ENCODE measurements at regions not wholly inside any gene's neighbourhood (a gene's known extent, or its start where the extent isn't known, plus 50 kb on each side); places are given as distances from the start of the nearest gene placed in this dataset.

DNA sequence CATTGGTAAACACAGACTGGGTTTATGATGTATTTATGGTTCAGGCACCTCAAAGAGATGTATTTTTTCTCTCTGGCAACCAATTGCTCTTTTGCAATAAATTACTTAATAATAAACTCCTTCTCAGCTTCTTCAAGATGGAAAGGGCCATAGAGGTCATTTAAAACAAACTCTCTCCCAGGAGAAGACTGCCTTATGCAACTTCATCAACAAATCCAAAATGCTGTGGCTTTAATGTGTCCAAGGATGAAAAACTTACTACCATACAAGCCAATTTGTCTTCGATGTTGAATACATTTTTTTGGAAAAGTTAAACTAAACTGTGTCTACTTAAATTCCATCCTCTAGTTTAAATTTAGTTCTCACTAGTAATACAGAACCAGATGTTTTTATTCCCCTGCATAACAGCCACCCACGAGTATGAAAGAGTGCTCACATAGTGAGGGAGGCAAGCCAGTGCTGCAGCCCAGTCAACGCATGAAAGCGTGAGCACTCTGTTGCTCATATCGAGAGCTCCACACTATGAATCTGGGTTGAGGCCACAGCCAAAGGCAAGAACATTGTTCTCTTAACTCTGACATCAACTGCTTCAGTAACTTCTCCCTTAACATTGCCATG is 761.3 kb upstream of the GRM7 start:
- TF ChIP-seq POLR2A (IDR thresholded peaks at IDR 0.05): no peak
- TF ChIP-seq, protein P1, sequence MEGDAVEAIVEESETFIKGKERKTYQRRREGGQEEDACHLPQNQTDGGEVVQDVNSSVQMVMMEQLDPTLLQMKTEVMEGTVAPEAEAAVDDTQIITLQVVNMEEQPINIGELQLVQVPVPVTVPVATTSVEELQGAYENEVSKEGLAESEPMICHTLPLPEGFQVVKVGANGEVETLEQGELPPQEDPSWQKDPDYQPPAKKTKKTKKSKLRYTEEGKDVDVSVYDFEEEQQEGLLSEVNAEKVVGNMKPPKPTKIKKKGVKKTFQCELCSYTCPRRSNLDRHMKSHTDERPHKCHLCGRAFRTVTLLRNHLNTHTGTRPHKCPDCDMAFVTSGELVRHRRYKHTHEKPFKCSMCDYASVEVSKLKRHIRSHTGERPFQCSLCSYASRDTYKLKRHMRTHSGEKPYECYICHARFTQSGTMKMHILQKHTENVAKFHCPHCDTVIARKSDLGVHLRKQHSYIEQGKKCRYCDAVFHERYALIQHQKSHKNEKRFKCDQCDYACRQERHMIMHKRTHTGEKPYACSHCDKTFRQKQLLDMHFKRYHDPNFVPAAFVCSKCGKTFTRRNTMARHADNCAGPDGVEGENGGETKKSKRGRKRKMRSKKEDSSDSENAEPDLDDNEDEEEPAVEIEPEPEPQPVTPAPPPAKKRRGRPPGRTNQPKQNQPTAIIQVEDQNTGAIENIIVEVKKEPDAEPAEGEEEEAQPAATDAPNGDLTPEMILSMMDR (IDR thresholded peaks at IDR 0.05 in 8 of 11, conservative IDR thresholded peaks at IDR 0.05 in 3 of 11): no peak

Measured in spleen (tissue), 7 donors.